IPS-20b (cell line): ENCODE measurements at regions not wholly inside any gene's neighbourhood (a gene's known extent, or its start where the extent isn't known, plus 50 kb on each side); places are given as distances from the start of the nearest gene placed in this dataset.

ENCODE experiments used
- H3K27ac ChIP-seq: one replicate; pipeline ENCODE4 v1.5.1; 2013; ENCODE audit warnings: low read length
- H3K27me3 ChIP-seq: 2 replicates; pipeline ENCODE4 v1.6.1; 2013; ENCODE audit warnings: mild to moderate bottlenecking, low read length, inconsistent platforms; ENCODE audit not compliant: insufficient read depth
- H3K36me3 ChIP-seq: 2 replicates; pipeline ENCODE4 v1.6.1; 2013; ENCODE audit warnings: low read depth, mild to moderate bottlenecking, inconsistent platforms, low read length, moderate library complexity; ENCODE audit not compliant: insufficient read depth
- H3K4me1 ChIP-seq: 2 replicates; pipeline ENCODE4 v1.6.1; 2013; ENCODE audit warnings: mild to moderate bottlenecking, control low read depth, inconsistent platforms, low read length, moderate library complexity; ENCODE audit not compliant: insufficient read depth
- H3K4me3 ChIP-seq: 2 replicates; pipeline ENCODE4 v1.5.1; 2013; ENCODE audit warnings: mild to moderate bottlenecking, low read length, inconsistent platforms
- H3K9ac ChIP-seq: 2 replicates; pipeline ENCODE4 v1.6.1; 2013; ENCODE audit warnings: low read depth, mild to moderate bottlenecking, inconsistent platforms, low read length, moderate library complexity
- H3K9me3 ChIP-seq: 2 replicates; pipeline ENCODE4 v1.6.1; 2013; ENCODE audit warnings: mild to moderate bottlenecking, low read depth, low read length, inconsistent platforms; ENCODE audit not compliant: insufficient read depth

- H3K4me3 ChIP-seq = no peak overlapping the region
- no peaks in the 10 kb centered on the region for H3K4me1 ChIP-seq
- H3K36me3 ChIP-seq = no peaks in the 10 kb centered on the region
- no peaks in the 10 kb centered on the region for H3K27me3 ChIP-seq
- H3K9me3 ChIP-seq = no peaks in the 10 kb centered on the region
- no peak overlapping the region for H3K27ac ChIP-seq
- H3K9ac ChIP-seq = no peak overlapping the region
Measured at GRCh38 chr12:87807086-87807485, 222.1 kb downstream of the C12orf50 start.

- Histone ChIP-seq H3K9ac (no peak overlapping the region), H3K36me3 (no peaks in the 10 kb centered on the region), H3K4me3 (no peak overlapping the region), H3K4me1 (no peaks in the 10 kb centered on the region), H3K27me3 (no peaks in the 10 kb centered on the region), H3K9me3 (no peaks in the 10 kb centered on the region), H3K27ac (no peak overlapping the region)
Measured at GRCh38 chr12:87806310-87806709, 222.9 kb downstream of the C12orf50 start.

- Histone ChIP-seq H3K4me3 (no peak overlapping the region), H3K36me3 (no peaks in the 10 kb centered on the region), H3K9me3 (no peaks in the 10 kb centered on the region), H3K27me3 (no peaks in the 10 kb centered on the region), H3K9ac (no peak overlapping the region), H3K4me1 (no peaks in the 10 kb centered on the region), H3K27ac (no peak overlapping the region)
Measured at GRCh38 chr12:87804386-87804785, 224.8 kb downstream of the C12orf50 start.

- H3K9me3 ChIP-seq = no peaks in the 10 kb centered on the region
- no peak overlapping the region for H3K4me3 ChIP-seq
- H3K9ac ChIP-seq = no peak overlapping the region
- no peaks in the 10 kb centered on the region for H3K4me1 ChIP-seq
- H3K27ac ChIP-seq = no peak overlapping the region
- no peaks in the 10 kb centered on the region for H3K27me3 ChIP-seq
- no peaks in the 10 kb centered on the region for H3K36me3 ChIP-seq
Measured at GRCh38 chr12:87802721-87803011, 226.5 kb downstream of the C12orf50 start.

- Histone ChIP-seq H3K4me1 (no peaks in the 10 kb centered on the region), H3K9ac (no peak overlapping the region), H3K4me3 (no peak overlapping the region), H3K36me3 (no peaks in the 10 kb centered on the region), H3K27me3 (no peaks in the 10 kb centered on the region), H3K27ac (no peak overlapping the region), H3K9me3 (no peaks in the 10 kb centered on the region)
Measured at GRCh38 chr12:87801860-87802720, 227.1 kb downstream of the C12orf50 start.

GRCh38 chr12:87796961-87797516 lies 232.2 kb downstream of the C12orf50 start:
- H3K4me3 ChIP-seq = no peak overlapping the region
- no peaks in the 10 kb centered on the region for H3K27me3 ChIP-seq
- H3K9me3 ChIP-seq = no peaks in the 10 kb centered on the region
- H3K9ac ChIP-seq = no peak overlapping the region
- H3K27ac ChIP-seq = no peak overlapping the region
- H3K4me1 ChIP-seq = no peaks in the 10 kb centered on the region
- H3K36me3 ChIP-seq = no peaks in the 10 kb centered on the region

GRCh38 chr12:87795555-87795954 lies 233.6 kb downstream of the C12orf50 start:
- H3K4me3 ChIP-seq = no peak overlapping the region
- H3K9me3 ChIP-seq = no peaks in the 10 kb centered on the region
- no peaks in the 10 kb centered on the region for H3K36me3 ChIP-seq
- no peaks in the 10 kb centered on the region for H3K27me3 ChIP-seq
- no peaks in the 10 kb centered on the region for H3K4me1 ChIP-seq
- H3K9ac ChIP-seq = no peak overlapping the region
- H3K27ac ChIP-seq = no peak overlapping the region

GRCh38 chr12:87794854-87795253 lies 234.3 kb downstream of the C12orf50 start:
- no peaks in the 10 kb centered on the region for H3K36me3 ChIP-seq
- no peak overlapping the region for H3K9ac ChIP-seq
- no peak overlapping the region for H3K27ac ChIP-seq
- H3K4me1 ChIP-seq = no peaks in the 10 kb centered on the region
- H3K4me3 ChIP-seq = no peak overlapping the region
- no peaks in the 10 kb centered on the region for H3K9me3 ChIP-seq
- no peaks in the 10 kb centered on the region for H3K27me3 ChIP-seq

GRCh38 chr12:87793131-87793530 lies 236.1 kb downstream of the C12orf50 start:
- H3K27ac ChIP-seq = no peak overlapping the region
- H3K36me3 ChIP-seq = no peaks in the 10 kb centered on the region
- H3K27me3 ChIP-seq = no peaks in the 10 kb centered on the region
- H3K4me3 ChIP-seq = no peak overlapping the region
- no peaks in the 10 kb centered on the region for H3K4me1 ChIP-seq
- H3K9ac ChIP-seq = no peak overlapping the region
- H3K9me3 ChIP-seq = no peaks in the 10 kb centered on the region

- no peaks in the 10 kb centered on the region for H3K36me3 ChIP-seq
- no peaks in the 10 kb centered on the region for H3K9me3 ChIP-seq
- H3K27me3 ChIP-seq = no peaks in the 10 kb centered on the region
- no peak overlapping the region for H3K9ac ChIP-seq
- H3K27ac ChIP-seq = no peak overlapping the region
- H3K4me3 ChIP-seq = no peak overlapping the region
- H3K4me1 ChIP-seq = no peaks in the 10 kb centered on the region
Measured at GRCh38 chr12:87784350-87784749, 244.9 kb downstream of the C12orf50 start.

GRCh38 chr12:87783467-87783866 lies 245.7 kb downstream of the C12orf50 start:
- Histone ChIP-seq H3K27me3 (no peaks in the 10 kb centered on the region), H3K4me3 (no peak overlapping the region), H3K9ac (no peak overlapping the region), H3K9me3 (no peaks in the 10 kb centered on the region), H3K27ac (no peak overlapping the region), H3K36me3 (no peaks in the 10 kb centered on the region), H3K4me1 (no peaks in the 10 kb centered on the region)

- no peaks in the 10 kb centered on the region for H3K9me3 ChIP-seq
- no peaks in the 10 kb centered on the region for H3K4me1 ChIP-seq
- H3K27me3 ChIP-seq = no peaks in the 10 kb centered on the region
- no peak overlapping the region for H3K4me3 ChIP-seq
- no peaks in the 10 kb centered on the region for H3K36me3 ChIP-seq
- no peak overlapping the region for H3K9ac ChIP-seq
- no peak overlapping the region for H3K27ac ChIP-seq
Measured at GRCh38 chr12:87782838-87783237, 246.4 kb downstream of the C12orf50 start.
